DMS53 treated with DMSO at 0.1 percent for 48 hours (cell line): ENCODE measurements at regions not wholly inside any gene's neighbourhood (a gene's known extent, or its start where the extent isn't known, plus 50 kb on each side); places are given as distances from the start of the nearest gene placed in this dataset.
"Not testable (repeated sequence)": the region's sequence is repeated elsewhere in the genome, so short reads cannot be mapped to it uniquely, and the experiment has no call there.

Experiments used
- DNase-seq: peaks from one replicate; lab custom pipeline; 2025; ENCODE audit not compliant: unreplicated experiment; lab: John Stamatoyannopoulos, UW

GRCh38 chrX:65831268-65831667, 163.8 kb downstream of the MSN start:
- no peak for DNase-seq

- no peak for DNase-seq
These were observed 161.1 kb downstream of the MSN start for GRCh38 chrX:65828599-65828998.

- not testable (repeated sequence) for DNase-seq
These were observed 157.8 kb downstream of the MSN start for GRCh38 chrX:65825226-65825625.

- no peak for DNase-seq
These were observed 154.5 kb downstream of the MSN start for GRCh38 chrX:65821721-65822496.

- not testable (repeated sequence) for DNase-seq
These were observed 152.5 kb downstream of the MSN start for GRCh38 chrX:65819983-65820382.

- DNase-seq: no peak
These were observed 145.8 kb downstream of the MSN start for GRCh38 chrX:65813245-65813644.

GRCh38 chrX:65811558-65812228, 144.2 kb downstream of the MSN start:
- no peak for DNase-seq
